ENCODE measurements at regions not wholly inside any gene's neighbourhood (a gene's known extent, or its start where the extent isn't known, plus 50 kb on each side); places are given as distances from the start of the nearest gene placed in this dataset.
"Not testable (repeated sequence)": the region's sequence is repeated elsewhere in the genome, so short reads cannot be mapped to it uniquely, and the experiment has no call there.

GRCh38 chr4:62439051-62439450 lies 1238.9 kb downstream of the ADGRL3 start:
- no peak overlapping the region for H3K4me3 ChIP-seq (ENCODE audit: low read depth, low read length)
- no peak for TF ChIP-seq CTCF (IDR thresholded peaks at IDR 0.05; ENCODE audit: low read depth, low read length)

- H3K4me3 ChIP-seq (ENCODE audit: low read depth, low read length), result no peak overlapping the region
Observed at GRCh38 chr4:62434921-62435320, 1234.8 kb downstream of the ADGRL3 start.

GRCh38 chr4:62431513-62432231 lies 1231.5 kb downstream of the ADGRL3 start:
- not testable (repeated sequence) for H3K4me3 ChIP-seq (ENCODE audit: low read depth, low read length)

More at GRCh38 chr4:62434921-62435320, 1234.8 kb downstream of the ADGRL3 start:
- no peak for TF ChIP-seq CTCF (IDR thresholded peaks at IDR 0.05; ENCODE audit: low read depth, low read length)

GRCh38 chr4:62429297-62429696 lies 1229.2 kb downstream of the ADGRL3 start:
- no peak for TF ChIP-seq CTCF (IDR thresholded peaks at IDR 0.05; ENCODE audit: low read depth, low read length)
- H3K4me3 ChIP-seq (ENCODE audit: low read depth, low read length), result no peak overlapping the region

- no peak overlapping the region for H3K4me3 ChIP-seq (ENCODE audit: low read depth, low read length)
- no peak for TF ChIP-seq CTCF (IDR thresholded peaks at IDR 0.05; ENCODE audit: low read depth, low read length)
Observed at GRCh38 chr4:62415256-62415655, 1215.1 kb downstream of the ADGRL3 start.

- H3K4me3 ChIP-seq (ENCODE audit: low read depth, low read length), result no peak overlapping the region
- TF ChIP-seq CTCF (IDR thresholded peaks at IDR 0.05; ENCODE audit: low read depth, low read length), result no peak
Observed at GRCh38 chr4:62414563-62414962, 1214.4 kb downstream of the ADGRL3 start.

GRCh38 chr4:62410371-62411003 lies 1210.4 kb downstream of the ADGRL3 start:
- H3K4me3 ChIP-seq (ENCODE audit: low read depth, low read length), result no peak overlapping the region
- TF ChIP-seq CTCF (IDR thresholded peaks at IDR 0.05; ENCODE audit: low read depth, low read length), result no peak

Data from WI38 (cell line).